ENCODE measurements at regions not wholly inside any gene's neighbourhood (a gene's known extent, or its start where the extent isn't known, plus 50 kb on each side); places are given as distances from the start of the nearest gene placed in this dataset.

GRCh38 chrX:8341814-8342590, 122.6 kb upstream of the VCX3B start:
- H3K4me3 ChIP-seq (ENCODE audit: extremely low read depth in 1 of 4, insufficient read depth in 2 of 4, low read depth in 3 of 4, low read length in 4 of 4) = no peak overlapping the region
- 62% methylated on average over 6 of the region's 7 CpGs; no CpG with 5 or more reads in 1 of the 2 experiments for WGBS, 2 experiments (ENCODE audit: extremely low coverage in 1 of 2, insufficient coverage in 1 of 2, insufficient read length in 1 of 2, insufficient replicate concordance in 2 of 2, low coverage in 1 of 2, low lambda C conversion rate in 2 of 2, missing lambda C conversion rate in 1 of 2)

More at GRCh38 chrX:8341814-8342590, 122.6 kb upstream of the VCX3B start:
- FAIRE-seq (no peak), DNase-seq (ENCODE audit: low read depth in 1 of 2, low spot score in 2 of 2) (no peak)
- H2BK12ac ChIP-seq (ENCODE audit: low read depth, low read length) = no peak overlapping the region
- no peaks in the 10 kb centered on the region for H3K9me3 ChIP-seq (ENCODE audit: insufficient read depth in 2 of 2, low read depth in 1 of 2, low read length in 1 of 2)
- no peak overlapping the region for H2BK120ac ChIP-seq (replicated peaks; ENCODE audit: low read depth, low read length)
- ChIA-PET CTCF (ENCODE audit: partially characterized antibody) (no interaction called here), POLR2A (ENCODE audit: partially characterized antibody) (no interaction called here)
- no peak overlapping the region for H3K9ac ChIP-seq (replicated peaks in 1 of 4; ENCODE audit: extremely low read depth in 1 of 4, low read depth in 3 of 4, low read length in 3 of 4)
- no peak overlapping the region for H4K91ac ChIP-seq (replicated peaks; ENCODE audit: insufficient read length, low read length)
- no peak overlapping the region for H3K18ac ChIP-seq (ENCODE audit: extremely low read depth, low read length)
- H4K20me1 ChIP-seq (replicated peaks in 1 of 2; ENCODE audit: control insufficient read depth in 1 of 2, insufficient read depth in 2 of 2, low read length in 2 of 2) = no peaks in the 10 kb centered on the region
- H2BK15ac ChIP-seq (ENCODE audit: low read length) = no peak overlapping the region
- no peak overlapping the region for H3K4ac ChIP-seq (replicated peaks; ENCODE audit: insufficient read length, low read depth, low read length)
- no peak overlapping the region for H3K23ac ChIP-seq (ENCODE audit: insufficient read length)
- H3K79me2 ChIP-seq (ENCODE audit: control insufficient read depth in 1 of 2, insufficient read depth in 2 of 2, low read length in 2 of 2) = no peaks in the 10 kb centered on the region
- no peak overlapping the region for H2AK5ac ChIP-seq (ENCODE audit: low read depth, low read length)
- H3K79me1 ChIP-seq (ENCODE audit: low read depth, low read length) = no peaks in the 10 kb centered on the region
- no peak overlapping the region for H3K4me2 ChIP-seq (ENCODE audit: insufficient read depth in 1 of 2, low read depth in 2 of 2, low read length in 2 of 2)
- H4K8ac ChIP-seq (ENCODE audit: extremely low read depth, insufficient read depth, low read length) = no peak overlapping the region
- TF ChIP-seq TCF12 (IDR thresholded peaks at IDR 0.05; ENCODE audit: low read depth, low read length) (no peak), CHD2 (IDR thresholded peaks at IDR 0.05; ENCODE audit: low read length) (no peak), RXRA (IDR thresholded peaks at IDR 0.05; ENCODE audit: insufficient read depth, low read depth, low read length) (no peak)
- H3K14ac ChIP-seq (ENCODE audit: insufficient read length) = no peak overlapping the region
- H3K27me3 ChIP-seq (replicated peaks in 1 of 4; ENCODE audit: control insufficient read depth in 3 of 4, extremely low read depth in 1 of 4, insufficient read depth in 3 of 4, low read length in 3 of 4) = no peaks in the 10 kb centered on the region
- no peak overlapping the region for H4K5ac ChIP-seq (ENCODE audit: insufficient read length, low read depth, low read length)
- H3K36me3 ChIP-seq (ENCODE audit: control insufficient read depth in 2 of 4, insufficient read depth in 4 of 4, low read length in 3 of 4) = no peaks in the 10 kb centered on the region
- H3K4me1 ChIP-seq (replicated peaks in 1 of 4; ENCODE audit: control insufficient read depth in 3 of 4, insufficient read depth in 4 of 4, low read length in 3 of 4) = no peaks in the 10 kb centered on the region
- no peak overlapping the region for H3K56ac ChIP-seq (replicated peaks; ENCODE audit: insufficient read length, low read depth, low read length)
- no peak overlapping the region for H3K27ac ChIP-seq (ENCODE audit: low read depth, low read length)
- H2AFZ ChIP-seq (ENCODE audit: low read length) = no peak overlapping the region
- no peaks in the 10 kb centered on the region for H3K23me2 ChIP-seq (ENCODE audit: low read depth, low read length)
- no peak overlapping the region for H2BK20ac ChIP-seq (ENCODE audit: low read length)
- H2BK5ac ChIP-seq (ENCODE audit: low read depth, low read length) = no peak overlapping the region
